Left ventricle myocardium inferior (tissue), 1 donor: ENCODE measurements at regions not wholly inside any gene's neighbourhood (a gene's known extent, or its start where the extent isn't known, plus 50 kb on each side); places are given as distances from the start of the nearest gene placed in this dataset.
"Not testable (repeated sequence)": the region's sequence is repeated elsewhere in the genome, so short reads cannot be mapped to it uniquely, and the experiment has no call there.

Experiments used
- DNase-seq: peaks from one replicate; pipeline ENCODE4 v3.0.0-alpha.2; 2020
- H3K27ac ChIP-seq: fragments of 200-600 bp; replicated peaks from 2 replicates; pipeline ENCODE4 v1.8.0; 2021
- H3K27me3 ChIP-seq: fragments of 200-600 bp; 2 replicates; pipeline ENCODE4 v1.8.0; 2021; ENCODE audit warnings: low read depth
- H3K36me3 ChIP-seq: fragments of 200-600 bp; 2 replicates; pipeline ENCODE4 v1.8.0; 2021
- H3K4me1 ChIP-seq: fragments of 200-600 bp; 2 replicates; pipeline ENCODE4 v1.8.0; 2021
- H3K4me3 ChIP-seq: fragments of 200-600 bp; 2 replicates; pipeline ENCODE4 v1.8.0; 2021; ENCODE audit warnings: mild to moderate bottlenecking, moderate library complexity
- H3K9me3 ChIP-seq: fragments of 200-600 bp; replicated peaks from 2 replicates; pipeline ENCODE4 v1.8.0; 2021
- CTCF ChIP-seq: fragments of 200-600 bp; IDR thresholded peaks from 2 replicates; pipeline ENCODE4 v1.8.0; 2021; ENCODE audit warnings: antibody characterized with exemption, mild to moderate bottlenecking, borderline replicate concordance
- intact Hi-C: fragments of 100-400 bp; cut with micrococcal nuclease; formaldehyde crosslinking; loops from one replicate; pipeline ENCODE4 v1.11.0; 2022
- donor health status: DM: no; HTN: yes; CAD: no; lungs with severe emphysema.

- TF ChIP-seq CTCF = no peak
- intact Hi-C loops = no loop called here
- DNase-seq = no peak
- H3K27me3 ChIP-seq = peaks cover 85% of the 10 kb centered on the region
- H3K9me3 ChIP-seq = no peaks in the 10 kb centered on the region
- no peaks in the 10 kb centered on the region for H3K36me3 ChIP-seq
- H3K4me1 ChIP-seq = no peaks in the 10 kb centered on the region
- no peak overlapping the region for H3K4me3 ChIP-seq
- no peak overlapping the region for H3K27ac ChIP-seq
These were observed 323.4 kb upstream of the SFSWAP start for GRCh38 chr12:131387281-131388163.

GRCh38 chr12:131388164-131389053 is 322.5 kb upstream of the SFSWAP start:
- H3K27ac ChIP-seq, DNase-seq, intact Hi-C loops, H3K9me3 ChIP-seq, H3K36me3 ChIP-seq, H3K4me1 ChIP-seq, H3K4me3 ChIP-seq: not testable (repeated sequence)
- H3K27me3 ChIP-seq = peaks cover 82% of the 10 kb centered on the region

GRCh38 chr12:131389054-131390013 is 321.6 kb upstream of the SFSWAP start:
- no peak for TF ChIP-seq CTCF
- DNase-seq = no peak
- Histone ChIP-seq H3K9me3 (no peaks in the 10 kb centered on the region), H3K27ac (no peak overlapping the region), H3K27me3 (peaks cover 73% of the 10 kb centered on the region), H3K4me3 (no peak overlapping the region), H3K4me1 (no peaks in the 10 kb centered on the region), H3K36me3 (no peaks in the 10 kb centered on the region)
- intact Hi-C loops = no loop called here

GRCh38 chr12:131390412-131391334 is 320.2 kb upstream of the SFSWAP start:
- H3K36me3 ChIP-seq = no peaks in the 10 kb centered on the region
- H3K9me3 ChIP-seq = no peaks in the 10 kb centered on the region
- no peak for TF ChIP-seq CTCF
- DNase-seq = no peak
- H3K27me3 ChIP-seq = peaks cover 59% of the 10 kb centered on the region
- intact Hi-C loops = no loop called here
- no peak overlapping the region for H3K4me3 ChIP-seq
- no peak overlapping the region for H3K27ac ChIP-seq
- no peaks in the 10 kb centered on the region for H3K4me1 ChIP-seq

- no peak for DNase-seq
- no peak for TF ChIP-seq CTCF
- Histone ChIP-seq H3K27ac (no peak overlapping the region), H3K9me3 (peaks cover under 1% of the 10 kb centered on the region), H3K36me3 (no peaks in the 10 kb centered on the region), H3K27me3 (peaks cover 52% of the 10 kb centered on the region), H3K4me3 (no peak overlapping the region), H3K4me1 (no peaks in the 10 kb centered on the region)
- intact Hi-C loops = no loop called here
These were observed 319.5 kb upstream of the SFSWAP start for GRCh38 chr12:131391399-131391798.

- DNase-seq, H3K4me1 ChIP-seq, H3K4me3 ChIP-seq, intact Hi-C loops, H3K27ac ChIP-seq, H3K36me3 ChIP-seq: not testable (repeated sequence)
- peaks cover 24% of the 10 kb centered on the region for H3K9me3 ChIP-seq
- peaks cover 23% of the 10 kb centered on the region for H3K27me3 ChIP-seq
These were observed 316.1 kb upstream of the SFSWAP start for GRCh38 chr12:131394752-131395151.

- H3K36me3 ChIP-seq, H3K4me1 ChIP-seq, DNase-seq, H3K27ac ChIP-seq, H3K4me3 ChIP-seq, intact Hi-C loops: not testable (repeated sequence)
- Histone ChIP-seq H3K9me3 (peaks cover 24% of the 10 kb centered on the region), H3K27me3 (peaks cover 18% of the 10 kb centered on the region)
These were observed 315.6 kb upstream of the SFSWAP start for GRCh38 chr12:131395209-131395684.
